ENCODE measurements at regions not wholly inside any gene's neighbourhood (a gene's known extent, or its start where the extent isn't known, plus 50 kb on each side); places are given as distances from the start of the nearest gene placed in this dataset.
"Not testable (repeated sequence)": the region's sequence is repeated elsewhere in the genome, so short reads cannot be mapped to it uniquely, and the experiment has no call there.

- no peak overlapping the region for H3K4me3 ChIP-seq (ENCODE audit: control insufficient read depth, low read depth, low read length)
- no peak for DNase-seq (ENCODE audit: low read depth)
- TF ChIP-seq CTCF (conservative IDR thresholded peaks at IDR 0.05; ENCODE audit: control insufficient read depth, insufficient read depth, low read depth, low read length), result no peak
These were observed 914.3 kb upstream of the C9orf72 start for GRCh38 chr9:28487561-28487960.

- H3K4me3 ChIP-seq (ENCODE audit: control insufficient read depth, low read depth, low read length), result no peak overlapping the region
- no peak for TF ChIP-seq CTCF (conservative IDR thresholded peaks at IDR 0.05; ENCODE audit: control insufficient read depth, insufficient read depth, low read depth, low read length)
- DNase-seq (ENCODE audit: low read depth), result no peak
These were observed 917.8 kb upstream of the C9orf72 start for GRCh38 chr9:28491121-28491520.

- not testable (repeated sequence) for H3K4me3 ChIP-seq (ENCODE audit: control insufficient read depth, low read depth, low read length); DNase-seq (ENCODE audit: low read depth)
These were observed 924.9 kb upstream of the C9orf72 start for GRCh38 chr9:28498168-28498567.

GRCh38 chr9:28502189-28502588 lies 928.9 kb upstream of the C9orf72 start:
- no peak for DNase-seq (ENCODE audit: low read depth)
- no peak overlapping the region for H3K4me3 ChIP-seq (ENCODE audit: control insufficient read depth, low read depth, low read length)
- no peak for TF ChIP-seq CTCF (conservative IDR thresholded peaks at IDR 0.05; ENCODE audit: control insufficient read depth, insufficient read depth, low read depth, low read length)

- TF ChIP-seq CTCF (conservative IDR thresholded peaks at IDR 0.05; ENCODE audit: control insufficient read depth, insufficient read depth, low read depth, low read length), result no peak
- H3K4me3 ChIP-seq (ENCODE audit: control insufficient read depth, low read depth, low read length), result no peak overlapping the region
- DNase-seq (ENCODE audit: low read depth), result no peak
These were observed 929.5 kb upstream of the C9orf72 start for GRCh38 chr9:28502741-28503140.

- no peak overlapping the region for H3K4me3 ChIP-seq (ENCODE audit: control insufficient read depth, low read depth, low read length)
- TF ChIP-seq CTCF (conservative IDR thresholded peaks at IDR 0.05; ENCODE audit: control insufficient read depth, insufficient read depth, low read depth, low read length), result no peak
- peak; percentile 8 for DNase-seq (ENCODE audit: low read depth)
These were observed 930.3 kb upstream of the C9orf72 start for GRCh38 chr9:28503573-28503972.

GRCh38 chr9:28518439-28518838 lies 945.2 kb upstream of the C9orf72 start:
- H3K4me3 ChIP-seq (ENCODE audit: control insufficient read depth, low read depth, low read length), result no peak overlapping the region
- TF ChIP-seq CTCF (conservative IDR thresholded peaks at IDR 0.05; ENCODE audit: control insufficient read depth, insufficient read depth, low read depth, low read length), result no peak
- no peak for DNase-seq (ENCODE audit: low read depth)

- H3K4me3 ChIP-seq (ENCODE audit: control insufficient read depth, low read depth, low read length); DNase-seq (ENCODE audit: low read depth): not testable (repeated sequence)
These were observed 951.0 kb upstream of the C9orf72 start for GRCh38 chr9:28524309-28524708.
